Uterus (tissue), 2 donors: ENCODE measurements at regions not wholly inside any gene's neighbourhood (a gene's known extent, or its start where the extent isn't known, plus 50 kb on each side); places are given as distances from the start of the nearest gene placed in this dataset.
"Not testable (repeated sequence)": the region's sequence is repeated elsewhere in the genome, so short reads cannot be mapped to it uniquely, and the experiment has no call there.

ENCODE experiments used
- CTCF ChIP-seq, 4 experiments: fragments of 200-600 bp in 2 of 4; fragments of 450-650 bp in 2 of 4; sonication (generic) in 2 of 4; IDR thresholded peaks; one replicate each; pipeline ENCODE4 v1.5.1; 2016 to 2019; ENCODE audit warnings: antibody characterized with exemption in 4 of 4, mild to moderate bottlenecking in 2 of 4, moderate library complexity in 1 of 4
- POLR2A ChIP-seq, 2 donors: fragments of 450-650 bp; IDR thresholded peaks; one replicate each; pipeline ENCODE4 v1.6.1; 2016; ENCODE audit warnings: antibody characterized with exemption in 2 of 2, mild to moderate bottlenecking in 1 of 2, moderate library complexity in 1 of 2

- TF ChIP-seq POLR2A, CTCF (IDR thresholded peaks at IDR 0.05): not testable (repeated sequence)
Measured at GRCh38 chr4:108409691-108410090, 210.7 kb upstream of the RPL34 start.
